ENCODE measurements at regions not wholly inside any gene's neighbourhood (a gene's known extent, or its start where the extent isn't known, plus 50 kb on each side); places are given as distances from the start of the nearest gene placed in this dataset.

DNA sequence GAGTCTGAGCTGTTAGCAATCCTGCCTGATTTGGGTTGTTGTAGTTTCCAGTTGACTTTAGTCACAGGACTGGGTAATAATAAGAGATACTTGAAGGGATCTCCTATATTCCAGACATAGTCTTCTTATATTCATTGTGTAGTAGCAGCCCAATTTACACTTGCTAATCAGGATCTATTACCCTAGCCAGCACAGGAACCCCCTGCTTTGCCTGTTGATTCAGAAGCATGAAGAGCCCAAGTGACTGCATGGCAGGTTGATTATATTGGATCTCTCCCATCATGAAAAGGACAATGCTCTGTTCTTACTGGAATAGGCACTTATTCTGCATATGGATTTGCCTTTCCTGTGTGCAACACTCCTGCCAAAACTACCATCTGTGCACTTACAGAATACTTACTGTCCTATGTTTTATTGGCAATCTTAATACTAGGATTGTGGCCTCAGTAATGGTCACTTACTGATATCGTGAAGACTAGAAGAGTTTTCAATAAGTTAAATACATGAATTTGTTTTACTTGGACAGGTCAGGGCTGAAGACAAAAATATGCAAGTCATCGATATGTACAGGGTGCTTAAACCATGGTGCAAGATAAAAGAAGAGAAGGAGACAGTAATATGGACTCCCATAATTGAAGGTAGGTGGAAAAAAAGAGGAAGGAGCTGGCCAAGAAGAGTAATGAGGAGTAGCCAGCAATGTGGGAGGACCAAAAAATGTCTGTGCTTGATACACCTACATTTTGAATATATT, 304.1 kb downstream of the MCTP2 start:
- no peak overlapping the region for H3K9ac ChIP-seq (ENCODE audit: control insufficient read depth, extremely low read depth, insufficient read depth, low read length)

DNA sequence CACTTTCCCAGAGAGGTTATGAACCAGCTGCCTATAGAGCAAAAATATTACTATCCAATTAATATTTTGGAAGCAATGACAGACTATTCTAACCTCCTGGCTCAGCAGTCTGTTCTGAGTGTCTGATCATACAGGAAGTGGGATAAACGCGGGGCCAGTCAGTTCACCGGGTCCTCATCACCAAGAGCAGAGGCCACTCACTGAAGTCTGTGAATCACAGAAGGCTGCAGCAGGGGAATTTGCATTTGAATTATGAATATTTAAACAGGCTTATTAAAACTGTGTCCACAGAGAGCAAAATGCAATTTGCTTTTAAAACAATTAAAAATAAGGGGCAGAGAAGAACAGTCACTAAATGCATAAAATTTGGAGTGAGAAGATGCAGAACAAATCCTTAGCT, 305.2 kb downstream of the MCTP2 start:
- Histone ChIP-seq H3K4me3 (ENCODE audit: control insufficient read depth in 2 of 3, extremely low read depth in 1 of 3, insufficient read depth in 2 of 3, low read depth in 1 of 3, low read length in 3 of 3) (no peak overlapping the region), H4K20me1 (ENCODE audit: control insufficient read depth, extremely low read depth, insufficient read depth, low read length) (no peaks in the 10 kb centered on the region), H3K4me2 (ENCODE audit: control insufficient read depth, extremely low read depth, insufficient read depth, low read depth, low read length) (no peak overlapping the region), H3K27ac (ENCODE audit: control insufficient read depth, insufficient read depth, low read length) (no peak overlapping the region), H3K36me3 (ENCODE audit: control insufficient read depth in 2 of 2, extremely low read depth in 1 of 2, insufficient read depth in 2 of 2, low read length in 2 of 2) (no peaks in the 10 kb centered on the region), H3K9ac (ENCODE audit: control insufficient read depth, extremely low read depth, insufficient read depth, low read length) (no peak overlapping the region), H3K9me1 (ENCODE audit: control insufficient read depth, extremely low read depth, insufficient read depth, low read length) (no peaks in the 10 kb centered on the region), H3K27me3 (ENCODE audit: control insufficient read depth, extremely low read depth, insufficient read depth, low read length) (no peaks in the 10 kb centered on the region), H3K4me1 (ENCODE audit: control insufficient read depth, extremely low read depth, insufficient read depth, low read length) (no peaks in the 10 kb centered on the region), H3K79me2 (ENCODE audit: control insufficient read depth, insufficient read depth, low read length) (no peaks in the 10 kb centered on the region), H3K9me3 (ENCODE audit: control insufficient read depth, low read depth, low read length) (no peaks in the 10 kb centered on the region), H2AFZ (ENCODE audit: control insufficient read depth, low read length) (no peak overlapping the region)
- dilution Hi-C loops (cut with MboI; ENCODE audit: extremely low pct_ligation_motif_present, low sequenced_read_pairs) = no loop called here
- DNase-seq (ENCODE audit: low read depth, low spot score) (no peak), FAIRE-seq (no peak)
- TF ChIP-seq EZH2 (IDR thresholded peaks at IDR 0.05; ENCODE audit: low read length) = no peak
- TF ChIP-seq, protein P1, sequence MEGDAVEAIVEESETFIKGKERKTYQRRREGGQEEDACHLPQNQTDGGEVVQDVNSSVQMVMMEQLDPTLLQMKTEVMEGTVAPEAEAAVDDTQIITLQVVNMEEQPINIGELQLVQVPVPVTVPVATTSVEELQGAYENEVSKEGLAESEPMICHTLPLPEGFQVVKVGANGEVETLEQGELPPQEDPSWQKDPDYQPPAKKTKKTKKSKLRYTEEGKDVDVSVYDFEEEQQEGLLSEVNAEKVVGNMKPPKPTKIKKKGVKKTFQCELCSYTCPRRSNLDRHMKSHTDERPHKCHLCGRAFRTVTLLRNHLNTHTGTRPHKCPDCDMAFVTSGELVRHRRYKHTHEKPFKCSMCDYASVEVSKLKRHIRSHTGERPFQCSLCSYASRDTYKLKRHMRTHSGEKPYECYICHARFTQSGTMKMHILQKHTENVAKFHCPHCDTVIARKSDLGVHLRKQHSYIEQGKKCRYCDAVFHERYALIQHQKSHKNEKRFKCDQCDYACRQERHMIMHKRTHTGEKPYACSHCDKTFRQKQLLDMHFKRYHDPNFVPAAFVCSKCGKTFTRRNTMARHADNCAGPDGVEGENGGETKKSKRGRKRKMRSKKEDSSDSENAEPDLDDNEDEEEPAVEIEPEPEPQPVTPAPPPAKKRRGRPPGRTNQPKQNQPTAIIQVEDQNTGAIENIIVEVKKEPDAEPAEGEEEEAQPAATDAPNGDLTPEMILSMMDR (optimal IDR thresholded peaks at IDR 0.05 in 1 of 3, IDR thresholded peaks at IDR 0.05 in 1 of 3, conservative IDR thresholded peaks at IDR 0.05 in 1 of 3; ENCODE audit: extremely low read depth in 1 of 3, insufficient read depth in 2 of 3, low read length in 3 of 3) = no peak

More for the DNA sequence above, 304.1 kb downstream of the MCTP2 start:
- no peaks in the 10 kb centered on the region for H3K27me3 ChIP-seq (ENCODE audit: control insufficient read depth, extremely low read depth, insufficient read depth, low read length)
- DNase-seq (ENCODE audit: low read depth, low spot score) (no peak), FAIRE-seq (no peak)
- H3K36me3 ChIP-seq (ENCODE audit: control insufficient read depth in 2 of 2, extremely low read depth in 1 of 2, insufficient read depth in 2 of 2, low read length in 2 of 2) = no peaks in the 10 kb centered on the region
- dilution Hi-C loops (cut with MboI; ENCODE audit: extremely low pct_ligation_motif_present, low sequenced_read_pairs) = no loop called here
- TF ChIP-seq, protein P1 (optimal IDR thresholded peaks at IDR 0.05 in 1 of 3, IDR thresholded peaks at IDR 0.05 in 1 of 3, conservative IDR thresholded peaks at IDR 0.05 in 1 of 3; ENCODE audit: extremely low read depth in 1 of 3, insufficient read depth in 2 of 3, low read length in 3 of 3) = no peak
- TF ChIP-seq EZH2 (IDR thresholded peaks at IDR 0.05; ENCODE audit: low read length) = no peak
- no peaks in the 10 kb centered on the region for H3K79me2 ChIP-seq (ENCODE audit: control insufficient read depth, insufficient read depth, low read length)
- H3K4me1 ChIP-seq (ENCODE audit: control insufficient read depth, extremely low read depth, insufficient read depth, low read length) = no peaks in the 10 kb centered on the region
- H2AFZ ChIP-seq (ENCODE audit: control insufficient read depth, low read length) = no peak overlapping the region
- H3K4me2 ChIP-seq (ENCODE audit: control insufficient read depth, extremely low read depth, insufficient read depth, low read depth, low read length) = no peak overlapping the region
- no peak overlapping the region for H3K27ac ChIP-seq (ENCODE audit: control insufficient read depth, insufficient read depth, low read length)
- H4K20me1 ChIP-seq (ENCODE audit: control insufficient read depth, extremely low read depth, insufficient read depth, low read length) = no peaks in the 10 kb centered on the region
- no peak overlapping the region for H3K4me3 ChIP-seq (ENCODE audit: control insufficient read depth in 2 of 3, extremely low read depth in 1 of 3, insufficient read depth in 2 of 3, low read depth in 1 of 3, low read length in 3 of 3)
- no peaks in the 10 kb centered on the region for H3K9me1 ChIP-seq (ENCODE audit: control insufficient read depth, extremely low read depth, insufficient read depth, low read length)
- H3K9me3 ChIP-seq (ENCODE audit: control insufficient read depth, low read depth, low read length) = no peaks in the 10 kb centered on the region

All from keratinocyte (primary cell).